ENCODE measurements at regions not wholly inside any gene's neighbourhood (a gene's known extent, or its start where the extent isn't known, plus 50 kb on each side); places are given as distances from the start of the nearest gene placed in this dataset.

- H3K36me3 ChIP-seq, result no peaks in the 10 kb centered on the region
- no peaks in the 10 kb centered on the region for H3K4me1 ChIP-seq (replicated peaks)
- H3K9me3 ChIP-seq, result no peaks in the 10 kb centered on the region
- H3K27me3 ChIP-seq (replicated peaks; ENCODE audit: insufficient read depth), result no peaks in the 10 kb centered on the region
- TF ChIP-seq, protein P1, sequence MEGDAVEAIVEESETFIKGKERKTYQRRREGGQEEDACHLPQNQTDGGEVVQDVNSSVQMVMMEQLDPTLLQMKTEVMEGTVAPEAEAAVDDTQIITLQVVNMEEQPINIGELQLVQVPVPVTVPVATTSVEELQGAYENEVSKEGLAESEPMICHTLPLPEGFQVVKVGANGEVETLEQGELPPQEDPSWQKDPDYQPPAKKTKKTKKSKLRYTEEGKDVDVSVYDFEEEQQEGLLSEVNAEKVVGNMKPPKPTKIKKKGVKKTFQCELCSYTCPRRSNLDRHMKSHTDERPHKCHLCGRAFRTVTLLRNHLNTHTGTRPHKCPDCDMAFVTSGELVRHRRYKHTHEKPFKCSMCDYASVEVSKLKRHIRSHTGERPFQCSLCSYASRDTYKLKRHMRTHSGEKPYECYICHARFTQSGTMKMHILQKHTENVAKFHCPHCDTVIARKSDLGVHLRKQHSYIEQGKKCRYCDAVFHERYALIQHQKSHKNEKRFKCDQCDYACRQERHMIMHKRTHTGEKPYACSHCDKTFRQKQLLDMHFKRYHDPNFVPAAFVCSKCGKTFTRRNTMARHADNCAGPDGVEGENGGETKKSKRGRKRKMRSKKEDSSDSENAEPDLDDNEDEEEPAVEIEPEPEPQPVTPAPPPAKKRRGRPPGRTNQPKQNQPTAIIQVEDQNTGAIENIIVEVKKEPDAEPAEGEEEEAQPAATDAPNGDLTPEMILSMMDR (IDR thresholded peaks at IDR 0.05), result no peak
- TF ChIP-seq POLR2A (IDR thresholded peaks at IDR 0.05) (no peak), POLR2AphosphoS5 (IDR thresholded peaks at IDR 0.05) (no peak)
- DNase-seq (ENCODE audit: low spot score), result no peak
- intact Hi-C loops (cut with DNase I), result no loop called here
- H3K4me3 ChIP-seq, result no peak overlapping the region
- H3K27ac ChIP-seq, result no peak overlapping the region
- WGBS, result 57% methylated on average over 2 of the region's 2 CpGs
These were observed 447.6 kb upstream of the IL12A start for GRCh38 chr3:159540882-159541495.

- Histone ChIP-seq H3K9me3 (no peaks in the 10 kb centered on the region), H3K27me3 (replicated peaks; ENCODE audit: insufficient read depth) (no peaks in the 10 kb centered on the region), H3K36me3 (no peaks in the 10 kb centered on the region), H3K4me3 (no peak overlapping the region), H3K4me1 (replicated peaks) (no peaks in the 10 kb centered on the region), H3K27ac (no peak overlapping the region)
- intact Hi-C loops (cut with DNase I), result no loop called here
- WGBS, result 91% methylated on average over 3 of the region's 3 CpGs
- TF ChIP-seq POLR2A (IDR thresholded peaks at IDR 0.05), result no peak
- TF ChIP-seq POLR2AphosphoS5 (IDR thresholded peaks at IDR 0.05), result no peak
- TF ChIP-seq, protein P1 (IDR thresholded peaks at IDR 0.05), result no peak
- no peak for DNase-seq (ENCODE audit: low spot score)
These were observed 439.8 kb upstream of the IL12A start for GRCh38 chr3:159548675-159549335.

DNA sequence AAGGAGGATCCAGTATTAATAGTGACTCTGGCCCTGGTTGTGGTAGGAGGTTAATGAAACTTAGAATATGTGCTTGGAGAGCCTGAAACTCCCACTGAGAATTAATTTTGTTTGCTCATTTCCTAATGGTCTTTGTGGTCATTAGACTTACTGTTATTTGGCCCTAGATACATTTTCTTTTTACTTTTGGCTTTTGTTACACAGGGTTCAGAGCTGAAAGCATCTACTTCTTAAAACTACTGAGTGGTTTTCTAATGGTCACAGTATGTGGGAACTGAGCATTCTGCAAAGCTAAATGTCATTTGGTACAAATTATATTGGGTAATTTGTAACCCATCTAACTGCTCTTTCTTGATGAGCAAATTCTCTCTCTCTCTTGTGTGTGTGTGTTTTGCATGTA is 433.4 kb upstream of the IL12A start:
- H3K27me3 ChIP-seq (replicated peaks; ENCODE audit: insufficient read depth), result no peaks in the 10 kb centered on the region
- H3K4me3 ChIP-seq, result no peak overlapping the region
- no peak overlapping the region for H3K27ac ChIP-seq
- TF ChIP-seq, protein P1 (IDR thresholded peaks at IDR 0.05), result no peak
- TF ChIP-seq POLR2A (IDR thresholded peaks at IDR 0.05) (no peak), POLR2AphosphoS5 (IDR thresholded peaks at IDR 0.05) (no peak)
- intact Hi-C loops (cut with DNase I), result no loop called here
- no peaks in the 10 kb centered on the region for H3K4me1 ChIP-seq (replicated peaks)
- H3K36me3 ChIP-seq, result no peaks in the 10 kb centered on the region
- H3K9me3 ChIP-seq, result no peaks in the 10 kb centered on the region
- no peak for DNase-seq (ENCODE audit: low spot score)

DNA sequence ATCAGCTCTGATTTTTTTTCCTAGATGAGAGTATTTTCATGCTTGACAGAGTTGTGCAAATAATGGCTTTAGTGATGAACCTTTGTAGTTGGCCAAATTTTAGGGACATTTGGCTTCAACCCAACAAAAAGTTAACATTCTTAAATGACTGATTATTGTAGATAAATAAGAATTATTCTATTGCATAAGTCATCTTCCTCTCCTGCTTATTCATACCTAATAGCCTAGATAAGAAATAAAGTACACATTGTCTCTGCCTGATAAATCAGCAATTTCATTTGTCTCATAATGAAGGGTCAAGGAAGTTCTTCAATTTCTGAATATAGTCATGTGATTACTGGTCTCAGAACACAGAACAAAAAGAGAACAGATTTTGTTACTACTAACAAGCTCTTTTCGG is 428.9 kb upstream of the IL12A start:
- Histone ChIP-seq H3K36me3 (no peaks in the 10 kb centered on the region), H3K4me1 (replicated peaks) (no peaks in the 10 kb centered on the region), H3K4me3 (no peak overlapping the region), H3K27me3 (replicated peaks; ENCODE audit: insufficient read depth) (no peaks in the 10 kb centered on the region), H3K9me3 (no peaks in the 10 kb centered on the region), H3K27ac (no peak overlapping the region)
- WGBS, result 91% methylated on average over 1 of the region's 1 CpG
- intact Hi-C loops (cut with DNase I), result no loop called here
- no peak for TF ChIP-seq POLR2AphosphoS5 (IDR thresholded peaks at IDR 0.05)
- no peak for TF ChIP-seq POLR2A (IDR thresholded peaks at IDR 0.05)
- TF ChIP-seq, protein P1 (IDR thresholded peaks at IDR 0.05), result no peak
- DNase-seq (ENCODE audit: low spot score), result no peak
